Left lung (tissue), 4 donors: ENCODE measurements at regions not wholly inside any gene's neighbourhood (a gene's known extent, or its start where the extent isn't known, plus 50 kb on each side); places are given as distances from the start of the nearest gene placed in this dataset.

Source experiments
- ATAC-seq: fragments of 200-7000 bp; cut with Tn5 transposase; one replicate; pipeline ENCODE4 v1.9.1; 2020; ENCODE audit warnings: moderate library complexity
- DNase-seq, 4 donors: peaks; one replicate each; pipeline ENCODE4 v3.0.0-alpha.2; 2013 to 2020
- H3K27ac ChIP-seq, 2 donors: fragments of 200-600 bp; sonication (generic) in 1 of 2; one replicate each; pipeline versions ENCODE4 v1.5.0 to v1.8.0; 2020 to 2021
- H3K27me3 ChIP-seq, 2 donors: fragments of 200-600 bp; sonication (generic) in 1 of 2; one replicate each; pipeline versions ENCODE4 v1.5.0 to v1.8.0; 2020 to 2021
- H3K36me3 ChIP-seq, 2 donors: fragments of 200-600 bp; sonication (generic) in 1 of 2; one replicate each; pipeline versions ENCODE4 v1.5.0 to v1.8.0; 2020 to 2021
- H3K4me1 ChIP-seq, 2 donors: fragments of 200-600 bp; one replicate each; pipeline ENCODE4 v1.8.0; 2021
- H3K4me3 ChIP-seq, 2 donors: fragments of 200-600 bp; sonication (generic) in 1 of 2; one replicate each; pipeline versions ENCODE4 v1.5.0 to v1.8.0; 2020 to 2021; ENCODE audit warnings: mild to moderate bottlenecking in 1 of 2
- H3K9me3 ChIP-seq, 2 donors: fragments of 200-600 bp; sonication (generic) in 1 of 2; one replicate each; pipeline versions ENCODE4 v1.5.0 to v1.8.0; 2020 to 2021
- CTCF ChIP-seq, 2 donors: fragments of 200-600 bp; sonication (generic) in 1 of 2; IDR thresholded peaks; one replicate each; pipeline versions ENCODE4 v1.5.0 to v1.8.0; 2021; ENCODE audit warnings: antibody characterized with exemption in 2 of 2
- intact Hi-C, 2 donors: fragments of 100-400 bp; cut with DNase I; formaldehyde crosslinking; loops; one replicate each; pipeline versions ENCODE4 v1.11.2 to v1.14.2; 2022
- donor health status: DM: no; HTN: yes; CAD: no.
- donor health status: DM: no; HTN: no; CAD: no.

- no peak for TF ChIP-seq CTCF (IDR thresholded peaks at IDR 0.05)
These were observed 289.1 kb upstream of the AZI2 start for GRCh38 chr3:28637742-28638141.

GRCh38 chr3:28645149-28645548, 296.5 kb upstream of the AZI2 start:
- Histone ChIP-seq H3K27me3 (no peaks in the 10 kb centered on the region), H3K4me3 (no peak overlapping the region), H3K27ac (no peak overlapping the region), H3K4me1 (no peaks in the 10 kb centered on the region), H3K36me3 (no peaks in the 10 kb centered on the region), H3K9me3 (no peaks in the 10 kb centered on the region)
- TF ChIP-seq CTCF (IDR thresholded peaks at IDR 0.05), result no peak
- no peak for DNase-seq
- ATAC-seq, result no peak
- intact Hi-C loops, result no loop called here

More at GRCh38 chr3:28637742-28638141, 289.1 kb upstream of the AZI2 start:
- no peak for DNase-seq
- no peak overlapping the region for H3K27ac ChIP-seq
- no peaks in the 10 kb centered on the region for H3K27me3 ChIP-seq
- H3K4me3 ChIP-seq, result no peak overlapping the region
- ATAC-seq, result no peak
- H3K9me3 ChIP-seq, result no peaks in the 10 kb centered on the region
- intact Hi-C loops, result no loop called here
- no peaks in the 10 kb centered on the region for H3K4me1 ChIP-seq
- no peaks in the 10 kb centered on the region for H3K36me3 ChIP-seq

GRCh38 chr3:28646435-28646834, 297.8 kb upstream of the AZI2 start:
- Histone ChIP-seq H3K4me3 (no peak overlapping the region), H3K9me3 (no peaks in the 10 kb centered on the region), H3K27me3 (no peaks in the 10 kb centered on the region), H3K36me3 (no peaks in the 10 kb centered on the region), H3K27ac (no peak overlapping the region), H3K4me1 (no peaks in the 10 kb centered on the region)
- no peak for ATAC-seq
- DNase-seq, result no peak
- TF ChIP-seq CTCF (IDR thresholded peaks at IDR 0.05), result no peak
- intact Hi-C loops, result no loop called here

GRCh38 chr3:28649266-28649665, 300.6 kb upstream of the AZI2 start:
- no peaks in the 10 kb centered on the region for H3K9me3 ChIP-seq
- H3K27ac ChIP-seq, result no peak overlapping the region
- H3K4me1 ChIP-seq, result no peaks in the 10 kb centered on the region
- ATAC-seq (no peak), DNase-seq (no peak)
- intact Hi-C loops, result no loop called here
- TF ChIP-seq CTCF (IDR thresholded peaks at IDR 0.05), result no peak
- no peak overlapping the region for H3K4me3 ChIP-seq
- H3K27me3 ChIP-seq, result no peaks in the 10 kb centered on the region
- no peaks in the 10 kb centered on the region for H3K36me3 ChIP-seq

- intact Hi-C loops, result no loop called here
- no peak for ATAC-seq
- no peak for TF ChIP-seq CTCF (IDR thresholded peaks at IDR 0.05)
These were observed 302.5 kb upstream of the AZI2 start for GRCh38 chr3:28651159-28651558.

More at GRCh38 chr3:28651159-28651558, 302.5 kb upstream of the AZI2 start:
- H3K9me3 ChIP-seq, result no peaks in the 10 kb centered on the region
- no peaks in the 10 kb centered on the region for H3K4me1 ChIP-seq
- no peak overlapping the region for H3K27ac ChIP-seq
- no peaks in the 10 kb centered on the region for H3K27me3 ChIP-seq
- no peaks in the 10 kb centered on the region for H3K36me3 ChIP-seq
- no peak overlapping the region for H3K4me3 ChIP-seq
- DNase-seq, result no peak
